ENCODE measurements at regions not wholly inside any gene's neighbourhood (a gene's known extent, or its start where the extent isn't known, plus 50 kb on each side); places are given as distances from the start of the nearest gene placed in this dataset.
"Not testable (repeated sequence)": the region's sequence is repeated elsewhere in the genome, so short reads cannot be mapped to it uniquely, and the experiment has no call there.

GRCh38 chr1:149301282-149301681 is 173.6 kb upstream of the NBPF19 start:
- H2BK5ac ChIP-seq (ENCODE audit: low read length); H3K27me3 ChIP-seq (ENCODE audit: control insufficient read depth in 3 of 3, insufficient read depth in 3 of 3, low read depth in 1 of 3, low read length in 3 of 3); DNase-seq (ENCODE audit: low spot score); H2AFZ ChIP-seq (ENCODE audit: low read length); H4K8ac ChIP-seq (ENCODE audit: low read depth, low read length); H2AK5ac ChIP-seq (ENCODE audit: low read depth, low read length); H3K36me3 ChIP-seq (replicated peaks in 1 of 2; ENCODE audit: control insufficient read depth in 2 of 2, insufficient read depth in 2 of 2, low read length in 2 of 2); H3K9ac ChIP-seq (ENCODE audit: low read depth, low read length, poor library complexity); H2BK12ac ChIP-seq (ENCODE audit: low read length); H3K14ac ChIP-seq (ENCODE audit: low read length); H2BK120ac ChIP-seq (ENCODE audit: low read depth, low read length); H3K4ac ChIP-seq (ENCODE audit: low read length); H3K23ac ChIP-seq (ENCODE audit: low read depth, low read length, poor library complexity); H3K79me1 ChIP-seq (ENCODE audit: low read depth, low read length); H3K9me3 ChIP-seq (replicated peaks in 1 of 2; ENCODE audit: control insufficient read depth in 2 of 2, insufficient read depth in 1 of 2, low read depth in 1 of 2, low read length in 2 of 2); H3K4me3 ChIP-seq (ENCODE audit: low read length in 2 of 2); H3K4me2 ChIP-seq (ENCODE audit: insufficient read depth, low read length, poor library complexity, severe bottlenecking); H3K18ac ChIP-seq (ENCODE audit: low read length); H3K27ac ChIP-seq (replicated peaks; ENCODE audit: low read length); H2BK15ac ChIP-seq (ENCODE audit: low read length); H4K91ac ChIP-seq (ENCODE audit: low read depth, low read length, poor library complexity); H3K4me1 ChIP-seq (ENCODE audit: control insufficient read depth in 2 of 2, insufficient read depth in 1 of 2, low read depth in 1 of 2, low read length in 2 of 2): not testable (repeated sequence)
- no CpG with 5 or more reads among the region's 4 CpGs for WGBS, 2 donors (ENCODE audit: extremely low coverage in 2 of 2, insufficient read length in 2 of 2, insufficient replicate concordance in 1 of 2)

DNA sequence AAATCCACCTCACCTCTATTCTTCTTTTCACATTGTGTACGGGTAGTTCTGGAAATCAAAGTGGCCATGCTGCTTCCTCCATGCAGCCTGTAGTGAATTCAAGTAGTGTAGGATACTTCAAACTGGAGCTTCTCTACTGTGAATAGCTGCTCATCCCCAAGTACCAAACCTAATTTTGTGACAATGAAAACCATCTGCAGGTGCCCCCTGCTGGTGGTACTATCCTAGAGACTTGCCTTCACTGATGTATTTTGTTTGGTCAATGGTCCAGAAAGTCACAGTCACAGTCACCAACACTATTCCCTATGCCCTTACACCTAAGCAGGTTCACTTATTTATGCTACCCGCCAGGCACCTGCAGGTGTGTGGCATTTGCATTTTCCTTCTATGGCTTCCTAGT is 170.0 kb upstream of the NBPF19 start:
- not testable (repeated sequence) for H3K27ac ChIP-seq (replicated peaks; ENCODE audit: low read length); H2BK120ac ChIP-seq (ENCODE audit: low read depth, low read length); H2BK15ac ChIP-seq (ENCODE audit: low read length); H3K27me3 ChIP-seq (ENCODE audit: control insufficient read depth in 3 of 3, insufficient read depth in 3 of 3, low read depth in 1 of 3, low read length in 3 of 3); H4K8ac ChIP-seq (ENCODE audit: low read depth, low read length); H2BK12ac ChIP-seq (ENCODE audit: low read length); H3K9ac ChIP-seq (ENCODE audit: low read depth, low read length, poor library complexity); H3K9me3 ChIP-seq (replicated peaks in 1 of 2; ENCODE audit: control insufficient read depth in 2 of 2, insufficient read depth in 1 of 2, low read depth in 1 of 2, low read length in 2 of 2); H3K4me1 ChIP-seq (ENCODE audit: control insufficient read depth in 2 of 2, insufficient read depth in 1 of 2, low read depth in 1 of 2, low read length in 2 of 2); H2AFZ ChIP-seq (ENCODE audit: low read length); H3K4me3 ChIP-seq (ENCODE audit: low read length in 2 of 2); H2AK5ac ChIP-seq (ENCODE audit: low read depth, low read length); H3K14ac ChIP-seq (ENCODE audit: low read length); H3K36me3 ChIP-seq (replicated peaks in 1 of 2; ENCODE audit: control insufficient read depth in 2 of 2, insufficient read depth in 2 of 2, low read length in 2 of 2); H4K91ac ChIP-seq (ENCODE audit: low read depth, low read length, poor library complexity); H3K4me2 ChIP-seq (ENCODE audit: insufficient read depth, low read length, poor library complexity, severe bottlenecking); DNase-seq (ENCODE audit: low spot score); H3K18ac ChIP-seq (ENCODE audit: low read length); H2BK5ac ChIP-seq (ENCODE audit: low read length); H3K79me1 ChIP-seq (ENCODE audit: low read depth, low read length); H3K23ac ChIP-seq (ENCODE audit: low read depth, low read length, poor library complexity); H3K4ac ChIP-seq (ENCODE audit: low read length)
- no CpG with 5 or more reads among the region's 2 CpGs for WGBS, 2 donors (ENCODE audit: extremely low coverage in 2 of 2, insufficient read length in 2 of 2, insufficient replicate concordance in 1 of 2)

GRCh38 chr1:149307640-149308039 is 167.2 kb upstream of the NBPF19 start:
- H3K27me3 ChIP-seq (ENCODE audit: control insufficient read depth in 3 of 3, insufficient read depth in 3 of 3, low read depth in 1 of 3, low read length in 3 of 3); H2AK5ac ChIP-seq (ENCODE audit: low read depth, low read length); H3K79me1 ChIP-seq (ENCODE audit: low read depth, low read length); H3K14ac ChIP-seq (ENCODE audit: low read length); H3K18ac ChIP-seq (ENCODE audit: low read length); DNase-seq (ENCODE audit: low spot score); H3K9me3 ChIP-seq (replicated peaks in 1 of 2; ENCODE audit: control insufficient read depth in 2 of 2, insufficient read depth in 1 of 2, low read depth in 1 of 2, low read length in 2 of 2); H2BK5ac ChIP-seq (ENCODE audit: low read length); H3K27ac ChIP-seq (replicated peaks; ENCODE audit: low read length); H2BK120ac ChIP-seq (ENCODE audit: low read depth, low read length); H2BK15ac ChIP-seq (ENCODE audit: low read length); H3K4me3 ChIP-seq (ENCODE audit: low read length in 2 of 2); H3K9ac ChIP-seq (ENCODE audit: low read depth, low read length, poor library complexity); H3K4me2 ChIP-seq (ENCODE audit: insufficient read depth, low read length, poor library complexity, severe bottlenecking); H4K91ac ChIP-seq (ENCODE audit: low read depth, low read length, poor library complexity); H2BK12ac ChIP-seq (ENCODE audit: low read length); H3K23ac ChIP-seq (ENCODE audit: low read depth, low read length, poor library complexity); H3K4ac ChIP-seq (ENCODE audit: low read length); H3K36me3 ChIP-seq (replicated peaks in 1 of 2; ENCODE audit: control insufficient read depth in 2 of 2, insufficient read depth in 2 of 2, low read length in 2 of 2); H3K4me1 ChIP-seq (ENCODE audit: control insufficient read depth in 2 of 2, insufficient read depth in 1 of 2, low read depth in 1 of 2, low read length in 2 of 2); H4K8ac ChIP-seq (ENCODE audit: low read depth, low read length); H2AFZ ChIP-seq (ENCODE audit: low read length): not testable (repeated sequence)
- WGBS, 2 donors (ENCODE audit: extremely low coverage in 2 of 2, insufficient read length in 2 of 2, insufficient replicate concordance in 1 of 2), result no CpG with 5 or more reads among the region's 8 CpGs

DNA sequence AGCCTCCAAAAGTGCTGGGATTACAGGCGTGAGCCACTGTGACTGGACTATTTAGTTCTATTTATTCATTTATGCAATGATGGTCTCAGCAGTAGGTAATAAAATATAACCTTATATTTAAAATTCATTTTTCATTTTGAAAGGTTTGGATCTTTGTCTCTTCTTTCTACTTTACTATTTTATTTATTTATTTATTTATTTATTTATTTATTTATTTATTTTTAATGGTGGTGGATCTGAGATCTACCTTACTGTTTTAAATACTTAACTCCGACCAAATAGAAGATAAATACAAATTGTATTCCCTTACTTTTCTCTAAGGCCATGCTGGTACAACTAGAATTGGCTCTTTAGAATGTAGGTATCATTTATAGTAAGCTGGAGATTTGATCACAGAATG is 159.9 kb upstream of the NBPF19 start:
- H4K8ac ChIP-seq (ENCODE audit: low read depth, low read length); H3K4me1 ChIP-seq (ENCODE audit: control insufficient read depth in 2 of 2, insufficient read depth in 1 of 2, low read depth in 1 of 2, low read length in 2 of 2); DNase-seq (ENCODE audit: low spot score); H2AFZ ChIP-seq (ENCODE audit: low read length); H2BK5ac ChIP-seq (ENCODE audit: low read length); H3K4me3 ChIP-seq (ENCODE audit: low read length in 2 of 2); H3K23ac ChIP-seq (ENCODE audit: low read depth, low read length, poor library complexity); H3K14ac ChIP-seq (ENCODE audit: low read length); H3K9ac ChIP-seq (ENCODE audit: low read depth, low read length, poor library complexity); H3K27ac ChIP-seq (replicated peaks; ENCODE audit: low read length); H2AK5ac ChIP-seq (ENCODE audit: low read depth, low read length); H3K4me2 ChIP-seq (ENCODE audit: insufficient read depth, low read length, poor library complexity, severe bottlenecking); H2BK120ac ChIP-seq (ENCODE audit: low read depth, low read length); H2BK15ac ChIP-seq (ENCODE audit: low read length); H3K18ac ChIP-seq (ENCODE audit: low read length); H3K36me3 ChIP-seq (replicated peaks in 1 of 2; ENCODE audit: control insufficient read depth in 2 of 2, insufficient read depth in 2 of 2, low read length in 2 of 2); H2BK12ac ChIP-seq (ENCODE audit: low read length); H3K27me3 ChIP-seq (ENCODE audit: control insufficient read depth in 3 of 3, insufficient read depth in 3 of 3, low read depth in 1 of 3, low read length in 3 of 3); H3K4ac ChIP-seq (ENCODE audit: low read length); H3K79me1 ChIP-seq (ENCODE audit: low read depth, low read length); H4K91ac ChIP-seq (ENCODE audit: low read depth, low read length, poor library complexity); H3K9me3 ChIP-seq (replicated peaks in 1 of 2; ENCODE audit: control insufficient read depth in 2 of 2, insufficient read depth in 1 of 2, low read depth in 1 of 2, low read length in 2 of 2): not testable (repeated sequence)
- WGBS, 2 donors (ENCODE audit: extremely low coverage in 2 of 2, insufficient read length in 2 of 2, insufficient replicate concordance in 1 of 2), result no CpG with 5 or more reads among the region's 2 CpGs
